Activated CD4-positive, alpha-beta T cell treated with anti-CD3 and anti-CD28 coated beads, Interleukin-2, amount 50 U/mL, for 48 hours (primary cell): ENCODE measurements at regions not wholly inside any gene's neighbourhood (a gene's known extent, or its start where the extent isn't known, plus 50 kb on each side); places are given as distances from the start of the nearest gene placed in this dataset.
"Not testable (repeated sequence)": the region's sequence is repeated elsewhere in the genome, so short reads cannot be mapped to it uniquely, and the experiment has no call there.

ENCODE experiments used
- DNase-seq, 2 experiments: peaks; one replicate each; pipeline ENCODE4 v3.0.0-alpha.2; 2020

GRCh38 chr6:111925296-111925695 is 52.0 kb upstream of the FYN start:
- no peak for DNase-seq

- no peak for DNase-seq
Observed at GRCh38 chr6:111926731-111927302, 53.6 kb upstream of the FYN start.

- DNase-seq: no peak
Observed at GRCh38 chr6:111927321-111927720, 54.1 kb upstream of the FYN start.

GRCh38 chr6:111928139-111928538 is 54.9 kb upstream of the FYN start:
- DNase-seq: no peak

GRCh38 chr6:111934611-111935010 is 61.4 kb upstream of the FYN start:
- not testable (repeated sequence) for DNase-seq

- no peak for DNase-seq
Observed at GRCh38 chr6:111936718-111937117, 63.5 kb upstream of the FYN start.

GRCh38 chr6:111938710-111939109 is 65.5 kb upstream of the FYN start:
- no peak for DNase-seq

- DNase-seq: no peak
Observed at GRCh38 chr6:111939902-111940301, 66.7 kb upstream of the FYN start.

- no peak for DNase-seq
Observed at GRCh38 chr6:111940801-111941200, 67.5 kb upstream of the FYN start.

- no peak for DNase-seq
Observed at GRCh38 chr6:111941686-111942330, 68.6 kb upstream of the FYN start.

GRCh38 chr6:111942561-111942960 is 69.3 kb upstream of the FYN start:
- no peak for DNase-seq

GRCh38 chr6:111943266-111943665 is 70.0 kb upstream of the FYN start:
- DNase-seq: no peak

GRCh38 chr6:111943726-111944125 is 70.5 kb upstream of the FYN start:
- DNase-seq: no peak

GRCh38 chr6:111944541-111944940 is 71.3 kb upstream of the FYN start:
- no peak for DNase-seq

- DNase-seq: no peak
Observed at GRCh38 chr6:111949546-111949945, 76.3 kb upstream of the FYN start.

- not testable (repeated sequence) for DNase-seq
Observed at GRCh38 chr6:111949984-111950383, 76.7 kb upstream of the FYN start.

- DNase-seq: no peak
Observed at GRCh38 chr6:111950661-111951496, 77.6 kb upstream of the FYN start.

GRCh38 chr6:111951497-111952085 is 78.3 kb upstream of the FYN start:
- DNase-seq: no peak

GRCh38 chr6:111952274-111952673 is 79.0 kb upstream of the FYN start:
- DNase-seq: no peak

GRCh38 chr6:111952821-111953540 is 79.7 kb upstream of the FYN start:
- DNase-seq: no peak

- DNase-seq: no peak
Observed at GRCh38 chr6:111956098-111956497, 82.8 kb upstream of the FYN start.

GRCh38 chr6:111957623-111958315 is 84.5 kb upstream of the FYN start:
- no peak for DNase-seq
